ENCODE measurements at regions not wholly inside any gene's neighbourhood (a gene's known extent, or its start where the extent isn't known, plus 50 kb on each side); places are given as distances from the start of the nearest gene placed in this dataset.

DNA sequence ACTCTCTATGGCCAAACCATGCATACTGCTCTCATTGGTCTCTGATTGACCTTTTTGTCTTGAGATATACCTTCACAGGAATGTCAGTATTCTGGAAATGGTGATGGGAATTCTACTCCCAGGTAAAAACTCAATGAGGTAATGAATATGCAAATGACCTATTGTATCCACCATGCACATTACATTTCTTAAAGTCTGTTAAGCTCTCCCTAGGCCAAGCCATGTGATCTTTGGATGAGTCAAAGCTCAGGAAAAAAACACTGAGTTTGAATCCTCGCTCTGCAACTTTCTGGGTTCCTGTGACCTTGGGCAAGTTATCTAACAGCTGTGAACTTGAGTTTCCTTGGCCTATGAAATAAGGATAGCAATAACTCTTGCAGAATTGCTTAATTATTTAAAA lies 175.4 kb downstream of the PPP1R2C start:
- WGBS, 2 donors = 93 to 94% methylated on average over 1 of the region's 1 CpG
- no peaks in the 10 kb centered on the region for H3K36me3 ChIP-seq
- no peak for TF ChIP-seq EP300 (IDR thresholded peaks at IDR 0.05)
- no peak for TF ChIP-seq POLR2A (IDR thresholded peaks at IDR 0.05)
- TF ChIP-seq, protein P1, sequence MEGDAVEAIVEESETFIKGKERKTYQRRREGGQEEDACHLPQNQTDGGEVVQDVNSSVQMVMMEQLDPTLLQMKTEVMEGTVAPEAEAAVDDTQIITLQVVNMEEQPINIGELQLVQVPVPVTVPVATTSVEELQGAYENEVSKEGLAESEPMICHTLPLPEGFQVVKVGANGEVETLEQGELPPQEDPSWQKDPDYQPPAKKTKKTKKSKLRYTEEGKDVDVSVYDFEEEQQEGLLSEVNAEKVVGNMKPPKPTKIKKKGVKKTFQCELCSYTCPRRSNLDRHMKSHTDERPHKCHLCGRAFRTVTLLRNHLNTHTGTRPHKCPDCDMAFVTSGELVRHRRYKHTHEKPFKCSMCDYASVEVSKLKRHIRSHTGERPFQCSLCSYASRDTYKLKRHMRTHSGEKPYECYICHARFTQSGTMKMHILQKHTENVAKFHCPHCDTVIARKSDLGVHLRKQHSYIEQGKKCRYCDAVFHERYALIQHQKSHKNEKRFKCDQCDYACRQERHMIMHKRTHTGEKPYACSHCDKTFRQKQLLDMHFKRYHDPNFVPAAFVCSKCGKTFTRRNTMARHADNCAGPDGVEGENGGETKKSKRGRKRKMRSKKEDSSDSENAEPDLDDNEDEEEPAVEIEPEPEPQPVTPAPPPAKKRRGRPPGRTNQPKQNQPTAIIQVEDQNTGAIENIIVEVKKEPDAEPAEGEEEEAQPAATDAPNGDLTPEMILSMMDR (IDR thresholded peaks at IDR 0.05) = no peak
- no peak for TF ChIP-seq POLR2AphosphoS5 (IDR thresholded peaks at IDR 0.05)
- no peak for DNase-seq
- no peak overlapping the region for H3K27ac ChIP-seq
- no peaks in the 10 kb centered on the region for H3K27me3 ChIP-seq
- H3K4me3 ChIP-seq = no peak overlapping the region
- intact Hi-C loops (cut with DNase I) = no loop called here
- H3K4me1 ChIP-seq = no peaks in the 10 kb centered on the region
- H3K9me3 ChIP-seq = no peaks in the 10 kb centered on the region

DNA sequence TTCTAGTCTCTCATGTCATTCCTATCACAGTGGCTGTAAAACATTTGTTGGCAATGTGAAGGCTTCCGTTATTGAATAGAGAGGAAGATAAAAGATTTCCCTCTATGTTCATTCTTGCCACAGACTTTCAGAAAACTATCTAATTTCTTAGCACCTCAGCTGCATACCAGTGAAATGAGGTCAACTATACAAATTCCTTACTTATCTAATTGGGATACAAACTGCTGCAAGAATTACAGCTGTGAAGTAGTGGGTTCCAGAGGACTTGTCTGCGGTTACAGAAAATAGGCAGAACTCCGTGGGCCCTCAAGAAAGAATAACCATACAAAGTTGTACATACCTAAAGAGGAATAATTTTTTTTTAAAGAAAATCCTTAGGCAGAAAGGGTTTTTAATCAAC lies 175.8 kb downstream of the PPP1R2C start:
- Histone ChIP-seq H3K27ac (no peak overlapping the region), H3K4me1 (no peaks in the 10 kb centered on the region), H3K36me3 (no peaks in the 10 kb centered on the region), H3K27me3 (no peaks in the 10 kb centered on the region), H3K9me3 (no peaks in the 10 kb centered on the region), H3K4me3 (no peak overlapping the region)
- TF ChIP-seq POLR2AphosphoS5 (IDR thresholded peaks at IDR 0.05) = no peak
- TF ChIP-seq POLR2A (IDR thresholded peaks at IDR 0.05) = no peak
- no peak for DNase-seq
- WGBS, 2 donors = 96 to 99% methylated on average over 3 of the region's 3 CpGs
- intact Hi-C loops (cut with DNase I) = no loop called here

DNA sequence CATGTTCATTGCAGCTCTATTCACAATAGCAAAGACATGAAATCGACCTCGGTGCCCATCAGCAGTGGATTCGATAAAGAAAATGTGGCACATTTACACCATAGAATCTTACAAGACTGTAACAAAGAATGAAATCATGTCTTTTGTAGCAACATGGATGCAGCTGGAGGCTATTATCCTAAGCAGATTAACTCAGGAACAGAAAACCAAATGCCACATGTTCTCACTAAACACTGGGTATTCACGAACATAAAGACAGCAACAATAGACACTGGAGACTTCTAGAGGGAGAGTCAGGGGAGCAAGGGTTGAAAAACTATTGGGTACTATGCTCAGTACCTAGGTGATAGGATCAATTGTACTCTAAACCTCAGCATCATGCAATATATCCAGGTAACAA lies 180.5 kb downstream of the PPP1R2C start:
- H3K4me3 ChIP-seq = no peak overlapping the region
- intact Hi-C loops (cut with DNase I) = no loop called here
- no peaks in the 10 kb centered on the region for H3K36me3 ChIP-seq
- no peak overlapping the region for H3K27ac ChIP-seq
- TF ChIP-seq EP300 (IDR thresholded peaks at IDR 0.05) (no peak), POLR2A (IDR thresholded peaks at IDR 0.05) (no peak), POLR2AphosphoS5 (IDR thresholded peaks at IDR 0.05) (no peak)
- TF ChIP-seq, protein P1 (IDR thresholded peaks at IDR 0.05) = no peak
- no peaks in the 10 kb centered on the region for H3K9me3 ChIP-seq
- H3K4me1 ChIP-seq = no peaks in the 10 kb centered on the region
- DNase-seq = no peak
- 90 to 91% methylated on average over 4 of the region's 4 CpGs for WGBS, 2 donors
- H3K27me3 ChIP-seq = no peaks in the 10 kb centered on the region

DNA sequence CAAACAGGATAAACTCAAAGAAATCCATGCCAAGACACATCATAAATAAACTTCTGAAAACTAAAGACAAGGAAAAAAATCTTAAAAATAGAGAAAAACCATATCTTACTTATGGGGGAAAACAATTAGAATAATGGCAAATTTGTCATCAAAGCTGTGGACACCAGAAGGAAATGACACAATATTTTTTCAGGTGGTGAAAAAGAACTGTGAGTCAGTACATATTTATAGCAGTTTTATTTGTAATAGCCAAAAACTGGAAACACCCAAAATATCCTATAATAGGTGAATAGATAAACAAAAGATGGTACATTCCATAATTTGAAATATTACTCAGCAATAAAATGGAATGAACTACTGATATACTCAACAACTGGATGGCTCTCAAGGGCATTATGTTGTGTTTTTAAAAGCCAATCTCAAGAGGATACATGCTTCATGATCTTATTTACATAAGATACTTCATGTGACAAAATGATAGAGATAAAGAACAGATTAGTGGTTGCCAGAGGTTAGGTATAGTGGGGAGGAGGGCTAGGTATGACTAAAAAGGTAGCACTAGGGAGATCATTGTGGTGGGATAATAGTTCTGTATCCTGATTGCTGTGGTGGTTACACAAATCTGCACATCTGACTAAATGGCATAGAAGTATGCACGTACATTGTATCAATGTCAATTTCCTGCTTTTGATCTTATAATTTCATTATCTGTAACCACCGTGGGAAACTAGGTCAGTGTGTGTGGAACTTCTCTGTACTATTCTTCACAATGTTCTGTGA lies 191.9 kb downstream of the PPP1R2C start:
- Histone ChIP-seq H3K4me1 (no peaks in the 10 kb centered on the region), H3K9me3 (no peaks in the 10 kb centered on the region), H3K36me3 (no peaks in the 10 kb centered on the region), H3K27me3 (no peaks in the 10 kb centered on the region), H3K4me3 (no peak overlapping the region), H3K27ac (no peak overlapping the region)
- 54 to 59% methylated on average over 2 of the region's 2 CpGs for WGBS, 2 donors
- no peak for DNase-seq
- TF ChIP-seq EP300 (IDR thresholded peaks at IDR 0.05) (no peak), POLR2A (IDR thresholded peaks at IDR 0.05) (no peak), POLR2AphosphoS5 (IDR thresholded peaks at IDR 0.05) (no peak)
- TF ChIP-seq, protein P1 (IDR thresholded peaks at IDR 0.05) = no peak
- intact Hi-C loops (cut with DNase I) = no loop called here

DNA sequence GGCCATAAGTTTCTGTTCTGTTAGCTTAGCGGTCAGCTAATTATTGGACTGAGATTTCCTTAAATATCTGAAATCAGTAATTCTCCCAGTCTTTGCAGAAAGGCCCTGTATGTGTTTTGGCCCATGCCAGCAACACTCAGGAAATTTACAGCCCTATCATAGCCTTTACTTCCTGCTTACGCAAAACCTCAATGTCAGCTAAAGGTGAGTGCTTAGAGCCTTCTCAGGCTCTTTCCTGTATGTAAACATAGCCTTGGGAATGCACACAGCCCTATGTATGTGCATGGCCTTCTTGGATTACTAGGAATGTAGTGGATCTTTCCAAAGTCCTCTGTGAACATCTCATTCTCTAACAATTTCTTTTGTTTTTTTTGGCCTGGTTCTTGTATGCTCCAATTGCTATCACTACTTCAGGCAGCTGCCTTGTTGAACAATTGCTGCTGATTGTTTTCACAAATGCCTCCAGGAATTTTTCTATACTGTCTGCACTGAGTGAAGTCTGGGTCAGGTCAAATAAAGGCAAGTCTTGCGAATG lies 200.0 kb downstream of the PPP1R2C start:
- intact Hi-C loops (cut with DNase I) = no loop called here
- DNase-seq = no peak

More for the DNA sequence above, 200.0 kb downstream of the PPP1R2C start:
- Histone ChIP-seq H3K4me3 (no peak overlapping the region), H3K27ac (no peak overlapping the region), H3K27me3 (no peaks in the 10 kb centered on the region), H3K9me3 (no peaks in the 10 kb centered on the region), H3K4me1 (no peaks in the 10 kb centered on the region), H3K36me3 (no peaks in the 10 kb centered on the region)
- no peak for TF ChIP-seq POLR2A (IDR thresholded peaks at IDR 0.05)
- TF ChIP-seq, protein P1 (IDR thresholded peaks at IDR 0.05) = no peak
- TF ChIP-seq EP300 (IDR thresholded peaks at IDR 0.05) = no peak
- no peak for TF ChIP-seq POLR2AphosphoS5 (IDR thresholded peaks at IDR 0.05)
- 66 to 76% methylated on average over 3 of the region's 3 CpGs for WGBS, 2 donors

Data from sigmoid colon (tissue), 6 donors.